SK-N-SH (cell line): ENCODE measurements at regions not wholly inside any gene's neighbourhood (a gene's known extent, or its start where the extent isn't known, plus 50 kb on each side); places are given as distances from the start of the nearest gene placed in this dataset.

ENCODE experiments used
- CTCF ChIA-PET: fragments of 300-600, 350-600 bp; formaldehyde crosslinking; extraction: SDS; loops from one replicate; lab custom pipeline; 2021; lab: Yijun Ruan, JAX
- POLR2A ChIA-PET: fragments of 350-600 bp; sonication (Branson Sonifier 250); formaldehyde crosslinking; extraction: SDS; loops from one replicate; lab custom pipeline; 2020; ENCODE audit warnings: antibody characterized with exemption, inconsistent platforms; lab: Yijun Ruan, JAX
- DNase-seq: peaks from one replicate; pipeline ENCODE4 v3.0.0; 2012
- H2AFZ ChIP-seq: fragments of 200-600 bp; sonication (generic); 2 replicates; pipeline ENCODE4 v1.8.1; 2016; ENCODE audit warnings: antibody characterized with exemption, mild to moderate bottlenecking, low read depth
- H3F3A ChIP-seq: fragments of 200-600 bp; sonication (generic); replicated peaks from 2 replicates; pipeline ENCODE3; 2016; ENCODE audit warnings: antibody characterized with exemption, mild to moderate bottlenecking; ENCODE audit not compliant: insufficient read depth
- H3K27ac ChIP-seq, 2 experiments: fragments of 200-500 bp in 1 of 2; fragments of 200-600 bp in 1 of 2; sonication (Bioruptor generic) in 1 of 2; sonication (generic), shearing (Covaris generic) in 1 of 2; 2 replicates each; pipeline versions ENCODE4 v1.5.1 to v1.6.1; 2014 to 2016; ENCODE audit warnings: low read depth in 2 of 2, inconsistent platforms in 1 of 2, low read length in 1 of 2, mild to moderate bottlenecking in 1 of 2, mixed read lengths in 1 of 2
- H3K27me3 ChIP-seq: fragments of 200-600 bp; sonication (generic), shearing (Covaris generic); 2 replicates; pipeline ENCODE4 v1.6.1; 2016; ENCODE audit warnings: mixed run types; ENCODE audit not compliant: insufficient read depth
- H3K36me3 ChIP-seq, 2 experiments: fragments of 200-500 bp in 1 of 2; fragments of 200-600 bp in 1 of 2; sonication (Bioruptor generic) in 1 of 2; sonication (generic) in 1 of 2; replicated peaks in 1 of 2; 2 replicates each; pipeline versions ENCODE3 to v1.5.1; 2014 to 2016; ENCODE audit warnings: low read length in 1 of 2, mild to moderate bottlenecking in 1 of 2; ENCODE audit not compliant: insufficient read depth in 2 of 2, control insufficient read depth in 1 of 2
- H3K4me1 ChIP-seq, 2 experiments: fragments of 200-500 bp in 1 of 2; fragments of 200-600 bp in 1 of 2; sonication (Bioruptor generic) in 1 of 2; sonication (generic), shearing (Covaris generic) in 1 of 2; 2 replicates each; pipeline versions ENCODE4 v1.5.1 to v1.6.1; 2014 to 2016; ENCODE audit warnings: low read depth in 1 of 2, low read length in 1 of 2, mixed run types in 1 of 2; ENCODE audit not compliant: insufficient read depth in 2 of 2, control insufficient read depth in 1 of 2
- H3K4me2 ChIP-seq: fragments of 200-600 bp; sonication (generic), shearing (Covaris generic); 2 replicates; pipeline ENCODE4 v1.6.1; 2017; ENCODE audit warnings: mixed run types
- H3K4me3 ChIP-seq, 2 experiments: fragments of 200-500 bp in 1 of 2; fragments of 200-600 bp in 1 of 2; sonication (Bioruptor generic) in 1 of 2; sonication (generic), shearing (Covaris generic) in 1 of 2; 2 replicates each; pipeline versions ENCODE4 v1.5.1 to v1.8.1; 2014 to 2016; ENCODE audit warnings: low read depth in 2 of 2, inconsistent platforms in 1 of 2, low read length in 1 of 2, mild to moderate bottlenecking in 1 of 2, mixed read lengths in 1 of 2, moderate library complexity in 1 of 2
- H3K79me2 ChIP-seq: fragments of 200-600 bp; sonication (generic); 2 replicates; pipeline ENCODE4 v1.8.1; 2017; ENCODE audit warnings: mild to moderate bottlenecking; ENCODE audit not compliant: insufficient read depth
- H3K9ac ChIP-seq: fragments of 200-600 bp; sonication (generic); 2 replicates; pipeline ENCODE4 v1.6.1; 2017; ENCODE audit warnings: mixed run types
- H3K9me2 ChIP-seq: fragments of 200-600 bp; sonication (generic); 2 replicates; pipeline ENCODE4 v1.6.1; 2017; ENCODE audit warnings: mixed run types
- H3K9me3 ChIP-seq: fragments of 200-600 bp; sonication (generic); 2 replicates; pipeline ENCODE4 v1.6.1; 2017; ENCODE audit warnings: mixed run types, mild to moderate bottlenecking, moderate library complexity
- H4K20me1 ChIP-seq: fragments of 200-600 bp; sonication (generic); 2 replicates; pipeline ENCODE4 v1.6.1; 2017; ENCODE audit warnings: mild to moderate bottlenecking, mixed run types; ENCODE audit not compliant: insufficient read depth
- ELF1 ChIP-seq: IDR thresholded peaks from 2 replicates; pipeline ENCODE4 v1.4.0; 2012
- EZH2phosphoT487 ChIP-seq: fragments of 200-600 bp; sonication (generic); IDR thresholded peaks from 2 replicates; pipeline ENCODE4 v1.6.1; 2017; ENCODE audit warnings: low read depth, mixed run types, mild to moderate bottlenecking, antibody characterized with exemption, moderate library complexity, borderline replicate concordance
- FOSL2 ChIP-seq: IDR thresholded peaks from 2 replicates; pipeline ENCODE4 v1.4.0; 2012; ENCODE audit warnings: low read depth, mild to moderate bottlenecking, moderate library complexity, borderline replicate concordance
- FOXM1 ChIP-seq: IDR thresholded peaks from 2 replicates; pipeline ENCODE4 v1.4.0; 2012; ENCODE audit warnings: low read depth, mild to moderate bottlenecking
- GATA2 ChIP-seq: sonication (generic); formaldehyde crosslinking; IDR thresholded peaks from 2 replicates; pipeline ENCODE4 v1.5.0; 2020; ENCODE audit warnings: mild to moderate bottlenecking, missing genetic modification reagents
- MEF2A ChIP-seq: IDR thresholded peaks from 2 replicates; pipeline ENCODE4 v1.4.0; 2012; ENCODE audit warnings: low read depth, borderline replicate concordance
- RAD21 ChIP-seq: IDR thresholded peaks from 2 replicates; pipeline ENCODE4 v1.6.1; 2012; ENCODE audit warnings: mild to moderate bottlenecking, low read length
- TAF1 ChIP-seq: IDR thresholded peaks from 2 replicates; pipeline ENCODE4 v1.6.1; 2012; ENCODE audit warnings: low read depth, mild to moderate bottlenecking, low read length, moderate library complexity, borderline replicate concordance
- TCF12 ChIP-seq: IDR thresholded peaks from 2 replicates; pipeline ENCODE4 v1.4.0; 2012
- YY1 ChIP-seq: IDR thresholded peaks from 2 replicates; pipeline ENCODE4 v1.4.0; 2012; ENCODE audit warnings: low read depth, mild to moderate bottlenecking
- WGBS: methylation state at CpG from one replicate; pipeline ENCODE4 v1.1.6; 2017; ENCODE audit warnings: low lambda C conversion rate; 5-methylcytosine and 5-hydroxymethylcytosine counted together
- TF ChIP-seq, protein P1 (sequence below): IDR thresholded peaks from 2 replicates; pipeline ENCODE4 v1.4.0; 2012; ENCODE audit warnings: low read depth, borderline replicate concordance
- TF ChIP-seq, protein P2 (sequence below): fragments of 200-600 bp; sonication (generic); IDR thresholded peaks from 2 replicates; pipeline ENCODE4 v1.6.1; 2017; ENCODE audit warnings: antibody characterized with exemption, mild to moderate bottlenecking, moderate library complexity
- TF ChIP-seq, protein P3 (sequence below): fragments of 150-350 bp; IDR thresholded peaks from 2 replicates; pipeline ENCODE4 v1.6.1; 2016; ENCODE audit warnings: mild to moderate bottlenecking, low read depth, low read length
- TF ChIP-seq, protein P4 (sequence below): IDR thresholded peaks from 2 replicates; pipeline ENCODE4 v1.4.0; 2012; ENCODE audit warnings: low read depth, borderline replicate concordance

DNA sequence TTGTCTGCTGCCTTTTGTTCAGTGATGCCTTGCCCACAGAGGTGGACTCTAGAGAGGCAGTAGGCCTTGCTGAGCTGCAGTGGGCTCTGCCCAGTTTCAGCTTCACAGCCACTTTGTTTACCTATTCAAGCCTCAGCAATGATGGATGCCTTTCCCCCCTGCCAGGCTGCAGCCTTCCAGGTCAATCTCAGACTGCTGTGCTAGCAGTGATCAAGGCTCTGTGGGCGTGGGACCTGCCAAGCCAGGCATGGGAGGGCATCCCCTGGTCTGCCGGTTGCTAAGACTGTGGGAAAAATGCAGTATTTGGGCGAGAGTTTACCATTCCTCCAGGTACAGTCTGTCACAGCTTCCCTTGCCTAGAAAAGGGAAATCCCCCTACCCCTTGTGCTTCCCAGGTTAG is 175.2 kb upstream of the PBDC1 start (continued):
- TF ChIP-seq, protein P1, sequence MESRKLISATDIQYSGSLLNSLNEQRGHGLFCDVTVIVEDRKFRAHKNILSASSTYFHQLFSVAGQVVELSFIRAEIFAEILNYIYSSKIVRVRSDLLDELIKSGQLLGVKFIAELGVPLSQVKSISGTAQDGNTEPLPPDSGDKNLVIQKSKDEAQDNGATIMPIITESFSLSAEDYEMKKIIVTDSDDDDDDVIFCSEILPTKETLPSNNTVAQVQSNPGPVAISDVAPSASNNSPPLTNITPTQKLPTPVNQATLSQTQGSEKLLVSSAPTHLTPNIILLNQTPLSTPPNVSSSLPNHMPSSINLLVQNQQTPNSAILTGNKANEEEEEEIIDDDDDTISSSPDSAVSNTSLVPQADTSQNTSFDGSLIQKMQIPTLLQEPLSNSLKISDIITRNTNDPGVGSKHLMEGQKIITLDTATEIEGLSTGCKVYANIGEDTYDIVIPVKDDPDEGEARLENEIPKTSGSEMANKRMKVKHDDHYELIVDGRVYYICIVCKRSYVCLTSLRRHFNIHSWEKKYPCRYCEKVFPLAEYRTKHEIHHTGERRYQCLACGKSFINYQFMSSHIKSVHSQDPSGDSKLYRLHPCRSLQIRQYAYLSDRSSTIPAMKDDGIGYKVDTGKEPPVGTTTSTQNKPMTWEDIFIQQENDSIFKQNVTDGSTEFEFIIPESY: no peak
- TF ChIP-seq MEF2A: no peak
- TF ChIP-seq TCF12: no peak
- no peak for TF ChIP-seq EZH2phosphoT487
- no peak for TF ChIP-seq FOSL2

DNA sequence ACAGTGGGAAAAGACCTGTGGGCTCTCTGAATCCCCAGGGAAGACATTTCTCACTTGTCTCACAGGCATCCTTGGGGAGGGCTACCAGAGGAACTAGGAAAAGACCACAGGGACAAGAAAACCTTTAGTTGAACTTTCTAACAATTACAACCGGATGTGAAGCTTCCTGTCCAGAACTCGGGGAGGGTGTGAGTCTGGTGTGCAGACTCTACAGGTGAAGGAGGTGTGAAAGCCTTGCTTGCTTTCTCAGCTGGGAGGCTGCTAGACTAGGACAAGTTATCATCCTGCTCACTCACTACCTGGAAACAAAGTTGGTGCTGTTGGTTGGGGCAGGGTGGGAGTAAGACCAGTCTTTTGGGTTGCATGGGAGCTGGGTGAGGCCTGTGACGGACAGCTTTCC is 158.5 kb upstream of the PBDC1 start:
- H3K4me1 ChIP-seq: no peaks in the 10 kb centered on the region
- TF ChIP-seq, protein P2, sequence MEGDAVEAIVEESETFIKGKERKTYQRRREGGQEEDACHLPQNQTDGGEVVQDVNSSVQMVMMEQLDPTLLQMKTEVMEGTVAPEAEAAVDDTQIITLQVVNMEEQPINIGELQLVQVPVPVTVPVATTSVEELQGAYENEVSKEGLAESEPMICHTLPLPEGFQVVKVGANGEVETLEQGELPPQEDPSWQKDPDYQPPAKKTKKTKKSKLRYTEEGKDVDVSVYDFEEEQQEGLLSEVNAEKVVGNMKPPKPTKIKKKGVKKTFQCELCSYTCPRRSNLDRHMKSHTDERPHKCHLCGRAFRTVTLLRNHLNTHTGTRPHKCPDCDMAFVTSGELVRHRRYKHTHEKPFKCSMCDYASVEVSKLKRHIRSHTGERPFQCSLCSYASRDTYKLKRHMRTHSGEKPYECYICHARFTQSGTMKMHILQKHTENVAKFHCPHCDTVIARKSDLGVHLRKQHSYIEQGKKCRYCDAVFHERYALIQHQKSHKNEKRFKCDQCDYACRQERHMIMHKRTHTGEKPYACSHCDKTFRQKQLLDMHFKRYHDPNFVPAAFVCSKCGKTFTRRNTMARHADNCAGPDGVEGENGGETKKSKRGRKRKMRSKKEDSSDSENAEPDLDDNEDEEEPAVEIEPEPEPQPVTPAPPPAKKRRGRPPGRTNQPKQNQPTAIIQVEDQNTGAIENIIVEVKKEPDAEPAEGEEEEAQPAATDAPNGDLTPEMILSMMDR: no peak
- TF ChIP-seq RAD21 (no peak), ELF1 (no peak), MEF2A (no peak), FOXM1 (no peak), TCF12 (no peak), TAF1 (no peak), GATA2 (CRISPR knock-in tag) (no peak), YY1 (no peak)
- TF ChIP-seq, protein P3, sequence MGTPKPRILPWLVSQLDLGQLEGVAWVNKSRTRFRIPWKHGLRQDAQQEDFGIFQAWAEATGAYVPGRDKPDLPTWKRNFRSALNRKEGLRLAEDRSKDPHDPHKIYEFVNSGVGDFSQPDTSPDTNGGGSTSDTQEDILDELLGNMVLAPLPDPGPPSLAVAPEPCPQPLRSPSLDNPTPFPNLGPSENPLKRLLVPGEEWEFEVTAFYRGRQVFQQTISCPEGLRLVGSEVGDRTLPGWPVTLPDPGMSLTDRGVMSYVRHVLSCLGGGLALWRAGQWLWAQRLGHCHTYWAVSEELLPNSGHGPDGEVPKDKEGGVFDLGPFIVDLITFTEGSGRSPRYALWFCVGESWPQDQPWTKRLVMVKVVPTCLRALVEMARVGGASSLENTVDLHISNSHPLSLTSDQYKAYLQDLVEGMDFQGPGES: no peak
- TF ChIP-seq, protein P4, sequence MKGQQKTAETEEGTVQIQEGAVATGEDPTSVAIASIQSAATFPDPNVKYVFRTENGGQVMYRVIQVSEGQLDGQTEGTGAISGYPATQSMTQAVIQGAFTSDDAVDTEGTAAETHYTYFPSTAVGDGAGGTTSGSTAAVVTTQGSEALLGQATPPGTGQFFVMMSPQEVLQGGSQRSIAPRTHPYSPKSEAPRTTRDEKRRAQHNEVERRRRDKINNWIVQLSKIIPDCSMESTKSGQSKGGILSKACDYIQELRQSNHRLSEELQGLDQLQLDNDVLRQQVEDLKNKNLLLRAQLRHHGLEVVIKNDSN: no peak
- H3K4me3 ChIP-seq: no peak overlapping the region
- WGBS: 0% methylated on average over 3 of the region's 3 CpGs
- no peak overlapping the region for H3K9ac ChIP-seq
- H4K20me1 ChIP-seq: no peaks in the 10 kb centered on the region
- H3K27ac ChIP-seq: no peak overlapping the region
- no peaks in the 10 kb centered on the region for H3K27me3 ChIP-seq
- no peak for DNase-seq
- POLR2A ChIA-PET: no interaction called here
- no peaks in the 10 kb centered on the region for H3K9me3 ChIP-seq
- H3K9me2 ChIP-seq: no peaks in the 10 kb centered on the region
- H3K4me2 ChIP-seq: no peak overlapping the region
- H3K36me3 ChIP-seq: no peaks in the 10 kb centered on the region
- no peaks in the 10 kb centered on the region for H3F3A ChIP-seq
- no peaks in the 10 kb centered on the region for H3K79me2 ChIP-seq
- H2AFZ ChIP-seq: no peak overlapping the region
- CTCF ChIA-PET: no interaction called here
